ENCODE measurements at regions not wholly inside any gene's neighbourhood (a gene's known extent, or its start where the extent isn't known, plus 50 kb on each side); places are given as distances from the start of the nearest gene placed in this dataset.

DNA sequence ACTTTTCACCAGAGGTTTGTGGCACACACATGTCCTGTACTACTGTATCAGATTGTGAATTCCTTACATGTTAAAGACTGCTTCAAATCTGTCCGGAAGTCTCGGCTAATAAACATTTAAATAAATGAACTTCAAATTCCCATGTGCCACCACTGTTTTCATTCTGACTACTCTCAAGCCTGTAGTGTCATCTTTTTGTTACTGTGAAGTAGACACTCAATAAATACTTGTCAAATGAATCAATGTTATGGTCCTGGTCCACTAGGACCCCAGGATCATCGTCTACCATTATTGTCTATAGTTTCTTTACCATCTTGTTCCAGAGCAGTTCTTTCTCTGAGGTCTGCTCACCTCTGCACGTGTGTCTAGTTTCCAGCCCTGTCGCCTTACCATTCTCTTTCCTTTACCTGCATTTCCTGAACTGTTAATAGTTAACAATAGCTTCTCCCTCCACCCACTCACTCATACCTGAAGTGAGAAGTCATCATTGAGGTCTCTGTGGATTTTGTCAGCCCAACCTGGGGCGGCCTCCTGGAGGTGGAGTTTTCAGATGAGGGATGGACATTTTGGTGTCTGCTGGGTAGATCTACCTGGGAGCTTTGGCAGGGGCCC, 333.0 kb downstream of the SEC14L1 start:
- no peak for DNase-seq (ENCODE audit: low read depth in 3 of 3)

- DNase-seq (ENCODE audit: low read depth in 3 of 3) = no peak
Measured at GRCh38 chr17:77474292-77474988, 333.7 kb downstream of the SEC14L1 start.

- peak in 2 of 3 experiments; percentile 62 to 67 for DNase-seq (ENCODE audit: low read depth in 3 of 3)
Measured at GRCh38 chr17:77475016-77475976, 334.5 kb downstream of the SEC14L1 start.

GRCh38 chr17:77476006-77476405, 335.2 kb downstream of the SEC14L1 start:
- no peak for DNase-seq (ENCODE audit: low read depth in 3 of 3)

DNA sequence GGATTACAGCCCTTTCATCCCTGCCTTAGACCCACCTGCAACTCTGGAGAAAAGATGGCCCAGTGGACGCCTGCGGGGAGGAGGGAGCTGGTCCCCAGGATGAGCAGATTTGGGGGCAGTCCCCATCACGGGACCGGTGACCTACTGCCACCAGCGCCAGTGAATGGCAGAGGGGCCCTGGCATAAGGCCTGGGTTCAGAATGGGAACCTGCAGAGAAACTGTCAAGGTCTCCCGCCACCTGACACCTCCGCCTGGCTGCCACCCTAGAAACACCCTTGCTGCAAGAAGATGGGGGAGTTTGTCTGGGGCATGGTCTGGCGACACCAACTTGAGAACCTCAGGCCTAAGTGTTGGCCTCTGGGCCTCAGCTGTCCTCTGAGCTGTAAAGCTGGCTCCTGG, 335.7 kb downstream of the SEC14L1 start:
- DNase-seq (ENCODE audit: low read depth in 3 of 3) = no peak

DNA sequence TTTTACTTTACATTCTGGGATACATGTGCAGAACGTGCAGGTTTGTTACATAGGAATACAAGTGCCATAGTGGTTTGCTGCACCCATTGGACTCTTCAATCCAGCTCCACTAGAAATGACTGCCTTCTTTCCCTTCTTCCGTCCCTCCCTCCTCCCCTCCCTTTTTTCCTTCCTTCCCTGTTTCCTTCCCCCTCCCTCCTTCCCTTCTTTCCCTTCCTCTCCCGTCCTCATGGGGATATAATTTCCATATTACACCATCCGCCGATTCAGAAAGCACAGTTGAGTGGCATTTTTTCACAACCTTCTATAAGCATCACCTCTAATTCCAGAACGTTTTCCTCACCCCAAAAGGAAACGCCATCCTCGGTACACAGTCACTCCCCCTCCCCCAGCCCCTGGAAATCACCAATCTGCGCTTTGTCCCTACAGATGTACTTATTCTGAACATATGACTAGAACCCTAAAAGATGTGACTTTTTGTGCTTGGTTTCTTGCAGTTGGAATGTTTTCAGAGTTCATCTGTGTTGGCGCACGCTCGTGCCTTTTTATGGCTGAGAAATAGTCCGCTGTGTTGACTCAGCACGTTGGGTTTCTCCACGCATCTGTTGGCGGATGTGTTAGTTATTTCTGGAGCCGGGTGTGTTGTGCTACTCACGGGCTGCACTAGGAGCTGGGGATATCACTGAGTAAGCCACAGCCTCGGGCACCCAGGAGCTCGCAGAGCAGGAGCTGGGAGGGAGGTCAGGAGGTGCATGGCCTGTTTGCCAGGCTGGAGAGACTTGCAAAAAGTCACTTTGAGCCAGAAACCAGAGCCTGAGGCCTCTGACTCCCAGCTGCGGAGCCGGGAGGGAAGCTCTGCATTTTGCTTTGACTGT, 336.4 kb downstream of the SEC14L1 start:
- DNase-seq (ENCODE audit: low read depth in 3 of 3) = no peak

GRCh38 chr17:77478281-77478680, 337.5 kb downstream of the SEC14L1 start:
- DNase-seq (ENCODE audit: low read depth in 3 of 3) = no peak

- DNase-seq (ENCODE audit: low read depth in 3 of 3) = no peak
Measured at GRCh38 chr17:77478899-77479298, 338.1 kb downstream of the SEC14L1 start.

DNA sequence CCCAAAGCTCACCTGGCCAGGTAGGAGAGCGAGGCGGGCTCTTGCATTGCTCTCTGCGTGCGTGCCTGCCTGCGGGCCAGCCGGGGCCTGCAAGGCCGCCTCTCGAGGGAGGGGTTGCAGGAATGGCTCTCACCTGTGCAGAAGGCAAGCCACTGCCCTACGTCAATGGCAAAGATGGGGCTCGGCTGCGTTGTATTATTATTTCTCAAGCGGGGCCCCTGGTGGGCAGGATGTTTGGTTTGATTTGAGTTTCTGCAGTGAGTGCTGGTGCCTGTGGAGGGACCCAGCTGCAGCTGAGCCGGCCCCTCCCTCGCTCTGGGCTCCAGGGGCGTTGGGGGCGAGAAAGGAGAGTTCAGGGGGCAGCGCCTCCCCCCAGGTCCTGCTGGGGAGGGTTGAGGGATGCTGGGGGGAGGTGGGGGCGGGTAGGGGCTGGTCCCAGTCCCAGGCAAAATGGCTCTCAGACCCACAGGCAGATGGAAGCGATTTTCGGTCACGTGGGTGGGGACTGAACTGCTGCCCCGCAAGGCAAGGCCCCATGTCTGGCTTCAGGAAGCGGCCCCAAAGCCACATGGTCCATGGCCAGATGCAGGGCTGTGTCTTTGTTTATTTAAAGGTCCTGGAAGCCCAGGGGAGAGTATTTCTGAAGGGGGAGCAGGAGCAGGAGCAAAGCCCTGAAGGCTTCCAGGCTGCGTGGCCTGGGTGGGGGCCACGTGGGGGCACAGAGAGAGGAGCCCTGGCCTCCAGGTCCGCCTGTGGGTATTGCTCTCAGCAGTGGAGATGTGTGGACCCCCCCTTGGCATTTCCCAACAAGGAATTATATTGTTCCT, 338.8 kb downstream of the SEC14L1 start:
- DNase-seq (ENCODE audit: low read depth in 3 of 3) = no peak

DNA sequence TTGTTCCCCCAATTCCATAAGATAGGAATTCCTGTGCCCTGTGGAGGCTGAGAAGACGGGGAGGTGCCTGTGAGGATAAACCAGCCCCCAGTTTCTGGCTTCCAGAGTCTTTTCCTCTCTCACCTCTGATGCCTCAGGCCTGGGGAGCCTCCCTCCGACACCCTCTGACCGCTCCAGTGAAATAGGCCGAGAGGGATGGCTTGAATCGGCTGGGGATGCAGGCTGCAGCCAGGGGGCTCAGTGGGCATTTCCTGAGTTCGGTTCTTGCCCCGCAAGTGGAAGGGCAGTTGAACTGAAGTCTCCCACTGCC, 339.4 kb downstream of the SEC14L1 start:
- DNase-seq (ENCODE audit: low read depth in 3 of 3) = no peak

DNA sequence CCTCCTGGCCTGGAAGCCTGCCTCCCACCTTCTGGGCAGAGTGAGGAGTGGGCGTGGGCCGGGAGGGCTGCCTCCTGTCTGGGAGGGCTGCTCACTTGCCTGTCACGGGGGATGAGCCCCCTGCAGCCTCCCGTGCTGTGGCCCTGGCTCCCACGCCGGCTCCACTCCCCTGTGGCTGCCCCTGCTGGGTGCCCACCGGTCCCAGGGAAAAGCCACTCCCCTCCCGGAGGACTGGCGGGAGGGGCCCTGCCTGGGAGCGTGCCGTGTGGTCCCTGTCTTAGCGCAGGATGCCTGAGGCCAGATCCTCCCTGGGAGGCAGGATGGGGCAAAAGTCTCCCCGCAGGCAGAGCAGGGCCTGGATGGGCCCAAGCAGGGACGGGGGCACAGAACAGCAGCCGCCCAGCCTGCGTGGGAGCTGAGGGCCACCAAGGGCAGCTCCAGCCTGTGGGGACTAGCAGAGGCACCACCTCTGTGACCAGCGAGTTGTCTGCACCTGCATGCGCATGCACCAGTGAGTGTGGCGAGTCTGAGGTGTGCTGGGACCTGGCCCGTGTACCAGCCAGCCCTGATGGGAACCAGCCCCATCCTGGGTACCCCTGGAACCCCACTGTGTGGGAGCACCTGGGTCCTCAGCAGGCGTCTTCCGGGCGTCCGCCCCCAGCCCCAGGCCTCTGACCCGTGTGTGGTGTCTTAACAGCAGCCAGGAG, 339.9 kb downstream of the SEC14L1 start:
- no peak for DNase-seq (ENCODE audit: low read depth in 3 of 3)

DNA sequence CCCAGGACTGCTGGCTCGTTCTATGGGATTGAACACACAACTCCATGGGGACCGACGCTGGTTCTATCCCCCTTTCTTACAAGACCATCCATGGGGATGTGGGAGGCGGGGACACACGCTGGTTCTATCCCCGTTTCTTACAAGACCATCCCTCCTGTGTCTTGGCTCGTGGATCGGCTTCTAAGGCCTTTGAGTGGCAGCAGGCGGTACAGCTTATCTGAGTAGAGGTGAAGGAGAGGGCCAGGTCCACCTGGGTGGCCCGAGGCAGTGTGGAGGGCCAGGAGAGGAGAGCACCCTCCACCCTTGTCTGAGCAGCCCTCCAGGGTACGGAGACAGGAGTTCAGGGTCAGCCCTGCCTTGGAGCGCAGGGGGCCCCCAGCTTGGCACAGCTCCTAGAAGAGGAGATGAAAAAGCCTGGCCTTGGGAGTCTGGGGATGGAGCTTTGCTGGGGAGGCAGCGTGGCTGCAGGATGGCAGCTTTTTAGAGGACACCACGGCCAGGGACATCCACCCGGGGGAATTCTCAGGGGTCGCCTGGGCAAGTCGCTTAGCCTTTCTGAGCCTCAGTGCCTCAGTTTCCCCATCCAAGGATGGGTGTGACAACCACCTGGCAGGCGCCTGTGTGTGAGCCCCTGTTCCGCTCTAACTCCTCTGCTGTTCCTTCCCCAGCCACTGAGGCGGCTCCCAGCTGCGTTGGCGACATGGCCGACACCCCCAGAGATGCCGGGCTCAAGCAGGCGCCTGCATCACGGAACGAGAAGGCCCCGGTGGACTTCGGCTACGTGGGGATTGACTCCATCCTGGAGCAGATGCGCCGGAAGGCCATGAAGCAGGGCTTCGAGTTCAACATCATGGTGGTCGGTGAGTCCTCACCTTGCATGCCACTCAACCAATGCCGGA, 341.0 kb downstream of the SEC14L1 start:
- no peak for DNase-seq (ENCODE audit: low read depth in 3 of 3)

DNA sequence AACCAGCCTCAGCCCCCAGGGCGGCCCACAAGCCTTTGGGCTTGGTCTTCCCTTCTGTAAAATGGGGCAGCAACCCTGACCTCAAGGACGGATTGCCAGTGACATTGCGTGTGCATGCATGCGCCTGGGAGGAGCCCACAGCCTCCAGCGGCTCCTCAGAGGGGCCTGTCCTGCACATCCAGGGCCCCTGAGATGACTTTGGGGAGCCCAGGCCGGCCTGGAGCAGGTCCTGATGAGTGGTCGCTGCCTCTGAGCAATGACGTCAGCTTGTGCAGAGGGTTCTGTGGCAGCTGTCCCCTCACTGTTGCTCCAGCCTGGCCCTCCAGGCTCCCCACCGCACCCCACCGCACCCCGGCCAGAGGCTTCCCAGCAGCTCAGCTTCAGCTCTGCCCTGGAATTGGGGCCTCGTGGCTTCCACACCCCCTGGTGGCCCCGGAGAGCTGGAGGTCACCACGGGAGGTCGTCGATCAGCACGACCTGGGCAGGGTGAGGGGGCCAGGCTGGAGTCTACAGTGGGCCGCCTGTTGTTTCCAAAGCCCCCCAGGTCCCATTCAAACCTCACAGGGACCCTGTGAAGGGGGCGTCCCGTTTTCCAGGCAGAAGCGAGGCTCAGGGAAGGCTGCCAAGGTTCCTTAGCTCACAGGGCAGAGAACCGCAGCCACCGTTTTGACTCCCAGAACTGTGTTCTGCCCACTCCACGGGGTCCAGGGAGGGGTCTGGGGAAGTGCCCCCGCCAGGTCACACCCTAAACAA, 341.8 kb downstream of the SEC14L1 start:
- DNase-seq (ENCODE audit: low read depth in 3 of 3) = no peak

- DNase-seq (ENCODE audit: low read depth in 3 of 3) = no peak
Measured at GRCh38 chr17:77483128-77483598, 342.4 kb downstream of the SEC14L1 start.

- DNase-seq (ENCODE audit: low read depth in 3 of 3) = no peak
Measured at GRCh38 chr17:77484111-77484510, 343.3 kb downstream of the SEC14L1 start.

DNA sequence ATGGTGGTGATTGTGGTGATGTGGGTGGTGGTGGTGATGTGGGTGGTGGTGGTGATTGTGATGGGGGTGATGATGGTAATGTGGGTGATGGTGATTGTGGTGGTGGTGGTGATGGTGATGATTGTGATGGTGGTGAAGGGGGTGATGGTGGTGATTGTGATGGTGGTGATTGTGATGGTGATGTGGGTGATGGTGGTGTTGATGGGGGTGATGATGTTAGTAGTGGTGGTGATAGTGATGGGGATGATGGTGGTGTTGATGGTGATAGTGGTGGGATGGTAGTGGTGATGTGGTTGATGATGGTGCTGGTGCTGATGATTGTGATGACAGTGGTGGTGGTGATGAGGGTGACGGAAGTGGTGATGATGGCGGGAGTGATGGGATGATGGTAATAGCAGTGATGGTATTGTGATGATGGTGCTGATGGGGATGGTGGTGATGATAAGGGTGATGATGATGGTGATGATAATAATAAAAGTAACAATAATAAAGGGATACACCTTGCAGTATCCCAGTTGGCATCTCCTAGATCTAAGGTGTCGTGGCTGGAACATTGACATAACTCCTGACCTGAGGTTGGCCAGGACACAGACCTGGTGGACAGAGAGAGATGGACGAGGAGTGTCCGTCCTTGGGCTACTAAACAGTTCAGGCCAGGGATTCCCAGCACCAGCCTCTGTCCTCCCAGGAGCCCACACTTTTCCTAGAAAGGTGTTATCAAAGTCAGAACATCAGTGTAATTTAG, 344.5 kb downstream of the SEC14L1 start:
- DNase-seq (ENCODE audit: low read depth in 3 of 3) = no peak

DNA sequence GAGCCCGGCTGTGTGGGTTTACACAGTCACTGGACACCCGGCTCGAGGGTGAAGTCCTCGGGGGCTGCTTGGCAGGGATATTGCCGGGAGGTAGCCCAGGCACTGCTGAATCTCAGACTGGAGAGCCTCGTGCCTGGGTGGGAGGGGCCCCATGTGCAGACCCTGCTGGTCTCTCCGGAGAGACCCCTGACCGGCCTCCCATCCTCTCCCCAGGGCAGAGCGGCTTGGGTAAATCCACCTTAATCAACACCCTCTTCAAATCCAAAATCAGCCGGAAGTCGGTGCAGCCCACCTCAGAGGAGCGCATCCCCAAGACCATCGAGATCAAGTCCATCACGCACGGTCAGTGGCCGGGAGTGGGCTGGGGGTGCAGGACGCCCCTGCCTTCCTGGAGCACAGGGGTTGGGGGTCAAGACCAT, 346.5 kb downstream of the SEC14L1 start:
- DNase-seq (ENCODE audit: low read depth in 3 of 3) = no peak
